VCaP (cell line): ENCODE measurements at regions not wholly inside any gene's neighbourhood (a gene's known extent, or its start where the extent isn't known, plus 50 kb on each side); places are given as distances from the start of the nearest gene placed in this dataset.

Experiments used
- H3K27ac ChIP-seq: fragments of 450-650 bp; 2 replicates; pipeline ENCODE4 v1.5.1; 2017
- TF ChIP-seq, protein P1 (sequence below): fragments of 450-650 bp; conservative IDR thresholded peaks from 2 replicates; pipeline ENCODE4 v1.5.1; 2017; ENCODE audit warnings: mild to moderate bottlenecking, moderate library complexity

DNA sequence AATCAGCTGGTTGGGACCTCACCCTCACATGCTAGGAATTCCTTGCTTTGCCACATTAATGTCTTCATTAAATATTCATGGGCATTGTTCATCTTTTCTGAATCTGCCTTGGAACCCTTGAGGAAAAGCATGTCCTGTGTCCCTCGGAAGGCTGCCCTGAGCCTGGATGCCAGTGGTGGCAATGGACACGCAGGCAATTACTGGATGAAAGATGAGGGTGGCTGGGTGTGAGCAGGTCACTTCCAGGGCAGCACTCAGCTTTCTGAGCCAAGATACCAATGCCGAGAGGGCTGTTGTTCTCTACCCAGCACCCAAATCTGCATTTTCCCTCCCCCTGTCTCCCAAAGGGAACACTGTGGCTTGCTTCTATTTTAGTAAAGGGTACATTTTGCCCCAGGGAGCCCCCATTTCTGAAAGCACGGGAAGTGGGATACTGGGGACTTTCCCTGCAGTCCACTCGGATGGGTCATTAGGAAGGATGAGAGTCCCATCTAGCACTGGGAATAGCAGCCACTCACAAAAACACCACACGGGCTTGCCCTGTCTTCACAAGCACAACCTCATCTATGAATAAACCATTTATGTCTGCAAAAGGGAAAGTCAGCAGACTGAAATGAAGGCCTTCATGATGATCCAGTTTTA lies 234.8 kb downstream of the SOX11 start:
- H3K27ac ChIP-seq = no peak overlapping the region
- TF ChIP-seq, protein P1, sequence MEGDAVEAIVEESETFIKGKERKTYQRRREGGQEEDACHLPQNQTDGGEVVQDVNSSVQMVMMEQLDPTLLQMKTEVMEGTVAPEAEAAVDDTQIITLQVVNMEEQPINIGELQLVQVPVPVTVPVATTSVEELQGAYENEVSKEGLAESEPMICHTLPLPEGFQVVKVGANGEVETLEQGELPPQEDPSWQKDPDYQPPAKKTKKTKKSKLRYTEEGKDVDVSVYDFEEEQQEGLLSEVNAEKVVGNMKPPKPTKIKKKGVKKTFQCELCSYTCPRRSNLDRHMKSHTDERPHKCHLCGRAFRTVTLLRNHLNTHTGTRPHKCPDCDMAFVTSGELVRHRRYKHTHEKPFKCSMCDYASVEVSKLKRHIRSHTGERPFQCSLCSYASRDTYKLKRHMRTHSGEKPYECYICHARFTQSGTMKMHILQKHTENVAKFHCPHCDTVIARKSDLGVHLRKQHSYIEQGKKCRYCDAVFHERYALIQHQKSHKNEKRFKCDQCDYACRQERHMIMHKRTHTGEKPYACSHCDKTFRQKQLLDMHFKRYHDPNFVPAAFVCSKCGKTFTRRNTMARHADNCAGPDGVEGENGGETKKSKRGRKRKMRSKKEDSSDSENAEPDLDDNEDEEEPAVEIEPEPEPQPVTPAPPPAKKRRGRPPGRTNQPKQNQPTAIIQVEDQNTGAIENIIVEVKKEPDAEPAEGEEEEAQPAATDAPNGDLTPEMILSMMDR = no peak

DNA sequence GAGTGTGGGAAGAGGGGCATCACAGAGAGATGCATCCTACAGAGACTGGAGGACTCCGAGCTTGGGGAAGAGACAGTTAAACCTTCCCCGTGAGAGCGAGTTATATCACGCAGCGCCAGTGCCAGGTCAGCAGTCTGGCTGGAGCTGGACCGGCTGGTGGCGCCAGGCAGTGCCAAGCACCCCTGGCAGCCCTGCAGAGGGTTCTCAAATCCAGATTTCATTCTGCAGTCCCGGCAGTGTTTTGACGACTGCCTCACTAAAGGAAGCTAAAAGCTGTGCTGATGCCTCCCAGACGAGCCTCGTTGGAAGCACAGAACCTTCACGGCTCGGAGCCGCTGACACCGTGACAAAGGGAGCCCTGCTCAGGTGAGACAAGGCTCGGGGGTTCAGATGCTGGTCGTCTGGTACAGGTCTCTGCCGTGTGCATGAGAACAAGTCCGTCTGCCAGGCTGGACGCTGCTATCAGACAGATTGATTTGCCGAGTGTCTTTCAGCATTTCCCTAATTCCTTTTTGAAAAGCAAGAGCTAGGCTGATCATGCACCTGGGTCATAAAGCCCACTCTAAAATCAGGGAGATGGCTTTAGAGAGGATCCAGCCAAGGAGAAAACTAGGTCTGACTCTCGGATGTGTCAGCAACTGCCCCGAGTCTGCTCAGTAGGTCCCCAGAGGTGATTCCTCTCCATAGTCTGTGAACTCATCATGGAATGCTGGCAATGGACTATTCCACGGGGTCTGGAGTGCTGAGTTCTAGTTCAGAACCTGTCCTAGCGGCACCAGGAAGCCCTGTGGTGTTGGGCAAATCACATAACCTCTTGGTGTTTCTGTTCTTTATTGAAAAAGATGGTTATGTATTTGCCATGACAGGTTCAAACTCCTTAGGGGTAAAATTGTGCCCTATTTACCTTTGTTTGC lies 240.6 kb downstream of the SOX11 start:
- H3K27ac ChIP-seq = peak overlapping the region; percentile 82
- TF ChIP-seq, protein P1 = peak; percentile 66

DNA sequence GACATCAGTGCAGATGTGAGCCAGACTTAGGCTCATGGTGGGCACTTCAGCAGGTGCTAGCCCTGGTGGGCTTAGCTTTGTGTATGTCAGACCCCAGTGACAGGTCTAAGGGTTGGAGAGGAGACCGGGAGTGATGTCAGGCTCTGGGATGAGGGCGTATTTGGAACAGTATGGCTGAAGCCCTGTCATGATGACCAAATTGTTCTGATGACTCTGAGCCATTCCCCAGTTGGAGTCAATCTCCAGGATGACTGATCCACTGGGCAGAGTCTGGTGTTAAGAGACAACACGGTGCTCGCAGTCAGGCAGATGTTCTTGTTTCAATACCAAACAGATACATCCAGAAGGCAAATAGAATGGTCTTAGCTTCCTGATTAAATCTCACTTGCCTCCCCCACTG lies 241.5 kb downstream of the SOX11 start:
- TF ChIP-seq, protein P1 = no peak
- peak overlapping the region; percentile 82; the same call in 1 of the 2 replicates for H3K27ac ChIP-seq

DNA sequence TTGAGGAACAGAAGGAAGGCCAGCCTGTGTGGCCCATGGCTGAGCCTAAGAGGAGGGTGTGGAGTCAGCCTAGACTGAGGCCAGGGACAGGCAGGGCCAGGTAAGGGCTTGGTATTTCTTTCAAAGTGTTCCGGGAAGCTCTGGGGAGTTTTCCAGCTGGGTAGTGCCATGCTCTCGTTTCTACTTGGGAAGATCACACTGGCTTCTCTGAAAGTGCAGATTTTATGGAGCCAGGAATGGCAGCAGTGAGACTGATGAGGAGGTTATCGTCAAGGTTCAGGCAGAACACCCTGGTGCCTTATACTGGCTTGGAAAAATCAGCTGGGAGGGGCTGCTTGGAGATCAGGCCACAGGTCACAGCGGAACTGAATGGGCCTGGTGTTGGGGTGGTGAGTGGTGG lies 245.1 kb downstream of the SOX11 start:
- H3K27ac ChIP-seq = peak overlapping the region; percentile 91
- TF ChIP-seq, protein P1 = no peak

DNA sequence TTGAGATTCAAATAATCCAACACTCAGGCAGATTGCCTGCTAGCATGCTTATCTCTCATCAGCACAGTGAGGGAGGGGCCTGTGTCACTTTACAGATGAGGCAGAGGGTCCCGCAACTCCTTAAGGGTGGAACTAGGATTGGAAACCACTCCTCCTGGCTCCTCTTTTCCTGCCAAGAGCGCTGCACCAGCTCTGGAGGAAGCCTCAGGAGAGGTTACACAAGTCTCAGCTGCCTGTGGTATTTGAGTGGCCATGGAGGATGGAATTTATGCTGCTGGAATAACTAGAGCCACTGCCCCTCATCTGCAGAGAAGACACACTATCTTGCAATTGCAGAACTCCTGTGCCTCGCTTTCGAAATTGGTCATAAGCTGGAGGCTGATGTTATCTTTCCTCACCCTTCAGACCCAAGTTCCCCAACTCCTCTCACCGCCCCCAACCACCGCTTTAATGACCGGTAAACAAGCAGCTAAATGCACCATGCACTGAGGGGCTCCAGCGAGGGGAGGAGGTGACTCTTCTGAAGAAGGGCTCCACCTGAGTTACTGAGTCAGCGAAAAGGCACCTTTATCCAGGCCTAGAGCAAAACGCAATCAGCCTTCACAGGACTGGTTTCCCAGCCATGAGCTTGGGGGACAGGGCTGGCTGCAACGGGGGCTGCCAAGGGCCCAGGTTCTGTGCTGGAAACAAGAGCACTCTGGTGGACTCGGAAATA lies 245.8 kb downstream of the SOX11 start:
- TF ChIP-seq, protein P1 = no peak
- H3K27ac ChIP-seq = peak overlapping the region; percentile 91

DNA sequence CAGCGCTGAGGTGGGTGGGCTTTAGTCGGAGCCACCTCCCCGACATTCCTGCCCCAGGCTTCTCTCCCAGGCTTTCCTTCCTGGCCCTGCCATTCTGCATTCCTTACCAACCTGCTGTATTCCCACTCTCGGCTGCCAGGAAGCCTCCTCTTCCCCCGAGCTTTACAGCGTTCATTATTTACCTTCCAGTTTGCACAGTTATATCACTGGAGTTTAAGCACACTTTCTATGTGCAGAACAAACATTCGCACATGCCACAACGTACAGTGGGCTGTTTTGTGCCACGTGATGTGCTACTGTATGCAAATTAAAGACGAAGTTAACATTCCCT lies 246.3 kb downstream of the SOX11 start:
- H3K27ac ChIP-seq = peak overlapping the region; percentile 91
- TF ChIP-seq, protein P1 = no peak

DNA sequence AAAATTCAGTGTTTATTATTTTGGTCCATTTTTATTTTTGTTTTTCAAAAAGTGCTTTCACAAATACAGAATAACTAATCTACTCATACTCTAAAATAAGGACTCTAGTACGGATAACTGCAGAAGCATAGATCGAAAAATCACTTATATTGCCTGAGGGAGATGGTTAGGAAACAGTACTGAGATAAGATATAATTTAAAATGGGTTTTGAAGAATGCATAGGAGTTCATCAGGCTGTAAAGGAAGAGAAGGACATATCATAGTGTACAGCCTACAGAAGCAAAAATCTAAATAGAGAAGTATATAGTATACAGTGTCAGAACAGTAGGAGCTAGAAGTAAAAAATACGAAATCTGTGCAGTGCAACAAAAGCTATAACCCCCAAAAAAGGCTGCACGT lies 247.4 kb downstream of the SOX11 start:
- peak overlapping the region; percentile 91 for H3K27ac ChIP-seq
- TF ChIP-seq, protein P1 = no peak
